Stomach (tissue), 8 donors: ENCODE measurements at regions not wholly inside any gene's neighbourhood (a gene's known extent, or its start where the extent isn't known, plus 50 kb on each side); places are given as distances from the start of the nearest gene placed in this dataset.

Experiments
- DNase-seq, 2 donors: peaks; one replicate each; pipeline versions ENCODE4 v3.0.0 to v3.0.0-alpha.2; 2013 to 2019
- H3K27ac ChIP-seq, 5 donors: fragments of 200-600 bp in 4 of 5; sonication (generic) in 4 of 5; one replicate each; pipeline ENCODE4 v1.5.1; 2013 to 2019; ENCODE audit warnings: mild to moderate bottlenecking in 1 of 5, moderate library complexity in 1 of 5
- H3K27me3 ChIP-seq, 3 donors: fragments of 200-600 bp; sonication (generic); one replicate each; pipeline ENCODE4 v1.5.1; 2017 to 2019; ENCODE audit warnings: mixed run types in 1 of 3
- H3K36me3 ChIP-seq, 4 donors: fragments of 200-600 bp; sonication (generic); 1 replicate in 3 of 4; 2 replicates in 1 of 4; pipeline ENCODE4 v1.5.1; 2016 to 2019
- H3K4me1 ChIP-seq, 4 donors: fragments of 200-600 bp; sonication (generic); one replicate each; pipeline ENCODE4 v1.5.1; 2016 to 2019
- H3K4me3 ChIP-seq, 4 donors: fragments of 200-600 bp; sonication (generic) in 3 of 4; one replicate each; pipeline ENCODE4 v1.5.1; 2016 to 2019; ENCODE audit warnings: mild to moderate bottlenecking in 1 of 4
- H3K9me3 ChIP-seq, 4 donors: fragments of 200-600 bp; sonication (generic); one replicate each; pipeline ENCODE4 v1.5.1; 2016 to 2019
- EP300 ChIP-seq: sonication (generic); formaldehyde crosslinking; IDR thresholded peaks from one replicate; pipeline ENCODE4 v1.6.1; 2017; ENCODE audit warnings: antibody characterized with exemption
- POLR2A ChIP-seq, 4 donors: fragments of 450-650 bp; IDR thresholded peaks; one replicate each; pipeline ENCODE4 v1.6.1; 2016; ENCODE audit warnings: antibody characterized with exemption in 4 of 4, control low read depth in 2 of 4, mild to moderate bottlenecking in 1 of 4, moderate library complexity in 1 of 4
- POLR2AphosphoS5 ChIP-seq, 3 donors: sonication (generic); formaldehyde crosslinking; IDR thresholded peaks; one replicate each; pipeline ENCODE4 v1.6.1; 2016; ENCODE audit warnings: antibody characterized with exemption in 3 of 3
- WGBS, 5 donors: extraction: QIAGEN DNeasy Blood & Tissue Kit in 3 of 5; methylation state at CpG; one replicate each; pipeline versions ENCODE4 v1.1.5 to v1.1.7; 2013 to 2018; 5-methylcytosine and 5-hydroxymethylcytosine counted together
- intact Hi-C: fragments of 100-400 bp; cut with DNase I; formaldehyde crosslinking; loops from one replicate; pipeline ENCODE4 v1.15.1; 2023; ENCODE audit warnings: low total_unique reads
- TF ChIP-seq, protein P1 (sequence below), 7 experiments: fragments of 450-650 bp in 4 of 7; fragments of 200-600 bp in 3 of 7; sonication (generic) in 3 of 7; IDR thresholded peaks; one replicate each; pipeline ENCODE4 v1.5.1; 2016 to 2019; ENCODE audit warnings: antibody characterized with exemption in 7 of 7, control low read depth in 2 of 7, mild to moderate bottlenecking in 1 of 7
- donor health status: healthy with polysubstance abuse.
- donor health status: Bipolar disorder and iron deficiency.
- donor health status: healthy.

DNA sequence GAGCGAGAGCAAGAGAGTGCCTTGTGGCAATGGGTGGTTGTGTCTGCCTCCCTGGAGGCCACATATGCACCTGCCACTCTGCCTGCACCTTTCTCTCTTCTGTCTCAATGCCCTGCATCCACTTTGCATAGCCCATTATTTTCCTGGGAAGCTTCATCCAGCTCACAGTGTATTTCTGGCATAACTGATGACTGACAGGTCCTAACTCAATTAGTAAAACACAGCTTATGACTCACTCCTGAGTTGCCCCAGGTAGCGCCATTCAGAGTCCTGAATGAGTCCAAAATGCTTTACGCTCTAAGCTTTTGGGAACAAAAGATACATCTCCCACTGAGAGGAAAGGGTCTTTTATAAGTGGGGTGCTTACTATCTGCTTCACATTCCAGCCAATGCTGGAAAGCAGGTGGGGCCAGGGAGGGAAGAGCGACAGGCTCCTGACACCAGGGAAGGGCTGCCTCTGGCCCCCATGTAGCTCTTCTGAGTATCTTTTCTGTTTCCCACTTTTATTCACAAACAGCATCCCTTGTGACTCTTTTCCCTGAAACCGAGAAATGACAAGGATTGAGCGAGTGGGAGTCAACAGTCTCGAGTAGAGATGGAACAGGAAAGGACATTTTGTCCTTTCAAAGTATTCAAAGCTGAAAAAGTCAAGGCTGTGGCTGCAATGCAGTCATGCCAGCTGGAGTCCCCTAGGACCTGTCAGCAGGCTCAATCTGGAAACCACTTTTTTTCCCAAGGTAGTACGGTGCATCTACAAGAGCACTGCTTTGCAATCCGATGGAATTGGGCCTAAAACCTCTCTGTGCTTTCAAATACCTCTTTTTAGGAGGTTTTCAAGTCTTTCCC, 479.3 kb upstream of the PODXL start:
- DNase-seq, result no peak
- no peaks in the 10 kb centered on the region for H3K9me3 ChIP-seq
- 73 to 86% (median 83%) methylated on average over 9 of the region's 9 CpGs for WGBS, 5 donors
- no peak overlapping the region for H3K4me3 ChIP-seq
- H3K4me1 ChIP-seq, result peaks cover 0 to 4% (median 3%) of the 10 kb centered on the region in 4 donors
- no peaks in the 10 kb centered on the region for H3K36me3 ChIP-seq
- intact Hi-C loops, result no loop called here
- peaks cover 0 to 4% (median 0%) of the 10 kb centered on the region in 3 donors for H3K27me3 ChIP-seq
- H3K27ac ChIP-seq, result no peak overlapping the region
- TF ChIP-seq EP300, result no peak
- TF ChIP-seq, protein P1, sequence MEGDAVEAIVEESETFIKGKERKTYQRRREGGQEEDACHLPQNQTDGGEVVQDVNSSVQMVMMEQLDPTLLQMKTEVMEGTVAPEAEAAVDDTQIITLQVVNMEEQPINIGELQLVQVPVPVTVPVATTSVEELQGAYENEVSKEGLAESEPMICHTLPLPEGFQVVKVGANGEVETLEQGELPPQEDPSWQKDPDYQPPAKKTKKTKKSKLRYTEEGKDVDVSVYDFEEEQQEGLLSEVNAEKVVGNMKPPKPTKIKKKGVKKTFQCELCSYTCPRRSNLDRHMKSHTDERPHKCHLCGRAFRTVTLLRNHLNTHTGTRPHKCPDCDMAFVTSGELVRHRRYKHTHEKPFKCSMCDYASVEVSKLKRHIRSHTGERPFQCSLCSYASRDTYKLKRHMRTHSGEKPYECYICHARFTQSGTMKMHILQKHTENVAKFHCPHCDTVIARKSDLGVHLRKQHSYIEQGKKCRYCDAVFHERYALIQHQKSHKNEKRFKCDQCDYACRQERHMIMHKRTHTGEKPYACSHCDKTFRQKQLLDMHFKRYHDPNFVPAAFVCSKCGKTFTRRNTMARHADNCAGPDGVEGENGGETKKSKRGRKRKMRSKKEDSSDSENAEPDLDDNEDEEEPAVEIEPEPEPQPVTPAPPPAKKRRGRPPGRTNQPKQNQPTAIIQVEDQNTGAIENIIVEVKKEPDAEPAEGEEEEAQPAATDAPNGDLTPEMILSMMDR (IDR thresholded peaks at IDR 0.05), result no peak
- no peak for TF ChIP-seq POLR2AphosphoS5 (IDR thresholded peaks at IDR 0.05)
- no peak for TF ChIP-seq POLR2A (IDR thresholded peaks at IDR 0.05)

DNA sequence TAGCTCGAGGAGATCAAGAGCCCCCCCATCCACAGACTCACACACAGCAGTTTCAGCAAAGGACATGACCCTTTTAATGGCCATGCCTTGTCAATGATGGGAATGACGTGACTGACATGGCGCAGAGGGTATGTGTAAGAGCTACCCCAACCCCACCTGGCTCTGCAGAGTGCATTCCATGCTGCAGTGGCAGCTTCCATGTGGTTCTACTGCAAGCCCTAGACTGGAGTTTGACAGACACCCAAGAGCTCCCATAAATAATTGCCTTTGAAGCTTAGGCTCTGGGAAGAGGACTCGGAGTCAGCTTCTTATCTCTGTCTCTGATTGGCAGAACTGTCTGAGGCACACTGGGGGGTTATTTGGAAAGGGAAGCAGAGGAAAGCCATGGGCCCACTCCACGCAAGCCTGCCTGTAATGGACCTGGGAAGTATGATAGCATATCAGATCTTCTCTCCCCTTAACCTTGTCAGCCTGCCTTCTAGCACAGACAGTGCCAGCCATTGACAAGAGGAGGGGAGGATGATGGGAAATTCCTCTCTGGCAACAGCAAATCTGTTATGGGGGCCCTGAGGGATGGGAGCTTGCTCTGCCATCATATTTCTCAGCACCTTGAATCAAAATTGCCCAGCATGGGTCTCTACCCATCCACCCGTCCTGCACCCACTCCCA, 478.5 kb upstream of the PODXL start:
- no peaks in the 10 kb centered on the region for H3K36me3 ChIP-seq
- peaks cover 0 to 13% (median 11%) of the 10 kb centered on the region in 4 donors for H3K4me1 ChIP-seq
- intact Hi-C loops, result no loop called here
- no peak for DNase-seq
- TF ChIP-seq, protein P1 (IDR thresholded peaks at IDR 0.05), result no peak
- TF ChIP-seq POLR2A (IDR thresholded peaks at IDR 0.05) (no peak), POLR2AphosphoS5 (IDR thresholded peaks at IDR 0.05) (no peak), EP300 (no peak)
- H3K4me3 ChIP-seq, result no peak overlapping the region
- WGBS, 5 donors, result 59 to 73% (median 66%) methylated on average over 6 of the region's 6 CpGs
- H3K27me3 ChIP-seq, result peaks cover 0 to 4% (median 0%) of the 10 kb centered on the region in 3 donors
- H3K27ac ChIP-seq, result no peak overlapping the region
- H3K9me3 ChIP-seq, result no peaks in the 10 kb centered on the region

DNA sequence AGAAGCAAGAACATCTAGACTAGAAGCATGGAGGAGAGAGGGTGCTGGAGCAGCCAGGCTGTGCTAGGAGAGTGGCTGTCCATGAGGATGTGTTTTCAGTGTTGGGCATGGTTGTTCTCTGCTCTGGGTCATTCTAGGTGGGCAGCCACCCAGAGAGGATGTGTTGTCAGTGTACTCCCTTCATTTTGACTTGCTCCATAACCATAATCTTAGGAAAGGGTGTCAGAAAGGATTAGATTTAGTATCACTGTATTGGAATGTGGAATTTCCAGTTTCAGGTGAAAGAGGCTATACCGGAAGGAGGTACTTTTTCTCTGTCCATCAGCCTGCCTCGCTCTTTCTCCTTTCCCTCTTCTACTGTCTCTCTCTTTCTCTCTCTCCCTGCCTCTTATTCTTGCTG, 474.5 kb upstream of the PODXL start:
- H3K27me3 ChIP-seq, result peaks cover 0 to 4% (median 0%) of the 10 kb centered on the region in 3 donors
- no peaks in the 10 kb centered on the region for H3K36me3 ChIP-seq
- DNase-seq, result no peak
- TF ChIP-seq EP300 (no peak), POLR2AphosphoS5 (IDR thresholded peaks at IDR 0.05) (no peak), POLR2A (IDR thresholded peaks at IDR 0.05) (no peak)
- TF ChIP-seq, protein P1 (IDR thresholded peaks at IDR 0.05), result no peak
- H3K4me3 ChIP-seq, result no peak overlapping the region
- intact Hi-C loops, result no loop called here
- no peaks in the 10 kb centered on the region for H3K9me3 ChIP-seq
- H3K27ac ChIP-seq, result no peak overlapping the region
- 36 to 46% (median 42%) methylated on average over 2 of the region's 2 CpGs for WGBS, 5 donors
- peaks cover 0 to 18% (median 13%) of the 10 kb centered on the region in 4 donors for H3K4me1 ChIP-seq

DNA sequence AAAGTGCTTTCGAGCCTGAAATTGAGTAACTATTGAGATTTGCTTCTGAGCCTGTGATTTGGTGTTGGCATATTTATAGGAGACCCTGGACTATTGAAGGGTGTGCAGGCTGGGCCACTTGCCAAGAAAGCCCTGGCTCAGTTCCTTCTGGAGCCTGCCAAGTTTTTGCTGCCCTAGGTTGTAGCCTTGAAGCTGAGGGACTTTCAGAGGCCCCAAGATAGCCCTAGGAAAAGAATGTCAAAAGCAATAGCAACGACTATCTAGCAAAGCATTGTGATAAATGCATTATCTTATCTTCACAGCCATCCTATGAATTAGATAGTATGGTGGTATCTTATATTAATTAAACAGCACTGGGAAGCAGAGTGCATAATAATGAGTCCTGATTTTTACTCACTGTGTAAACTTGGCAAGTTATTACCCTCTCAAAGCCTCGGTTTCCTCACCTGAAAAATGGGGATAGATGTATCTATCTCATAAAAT, 473.7 kb upstream of the PODXL start:
- intact Hi-C loops, result no loop called here
- Histone ChIP-seq H3K27ac (peak overlapping the region in 2 of 5 donors; percentile 25 to 47), H3K36me3 (no peaks in the 10 kb centered on the region), H3K9me3 (no peaks in the 10 kb centered on the region), H3K4me1 (peaks cover 0 to 18% (median 13%) of the 10 kb centered on the region in 4 donors), H3K27me3 (no peaks in the 10 kb centered on the region), H3K4me3 (no peak overlapping the region)
- TF ChIP-seq POLR2A (IDR thresholded peaks at IDR 0.05) (no peak), POLR2AphosphoS5 (IDR thresholded peaks at IDR 0.05) (no peak), EP300 (no peak)
- TF ChIP-seq, protein P1 (IDR thresholded peaks at IDR 0.05), result no peak
- 10 to 26% (median 21%) methylated on average over 3 of the region's 3 CpGs for WGBS, 5 donors
- DNase-seq, result peak; percentile 61 to 62
